H1 (cell line): ENCODE measurements at regions not wholly inside any gene's neighbourhood (a gene's known extent, or its start where the extent isn't known, plus 50 kb on each side); places are given as distances from the start of the nearest gene placed in this dataset.

Experiments used
- CTCF ChIA-PET: fragments of 300-600 bp; sonication (Branson Sonifier 250); formaldehyde crosslinking; loops from one replicate; lab custom pipeline; 2021; ENCODE audit not compliant: partially characterized antibody; lab: Charles Lee
- POLR2A ChIA-PET: fragments of 300-600 bp; sonication (Branson Sonifier 250); formaldehyde crosslinking; loops from one replicate; lab custom pipeline; 2021; ENCODE audit warnings: inconsistent platforms; ENCODE audit not compliant: partially characterized antibody; lab: Charles Lee
- DNase-seq, 2 experiments: peaks; one replicate each; pipeline versions ENCODE4 v3.0.0 to v3.0.0-alpha.2; 2010 to 2022; ENCODE audit warnings: low spot score in 2 of 2, low read depth in 1 of 2, mixed read lengths in 1 of 2
- FAIRE-seq: peaks from 2 replicates; lab custom pipeline; 2011; peaks lifted over from hg19 to GRCh38; lab: Jason Lieb, UNC
- H2AFZ ChIP-seq: 2 replicates; pipeline ENCODE4 v1.8.1; 2012; ENCODE audit warnings: low read length, inconsistent platforms
- H2AK5ac ChIP-seq: 2 replicates; pipeline ENCODE4 v1.6.1; 2013; ENCODE audit warnings: low read depth, low read length
- H2BK120ac ChIP-seq: replicated peaks from 2 replicates; pipeline ENCODE3; 2013; ENCODE audit warnings: low read depth, low read length, inconsistent platforms
- H2BK12ac ChIP-seq: 2 replicates; pipeline ENCODE4 v1.6.1; 2013; ENCODE audit warnings: low read depth, low read length
- H2BK15ac ChIP-seq: 2 replicates; pipeline ENCODE4 v1.6.1; 2013; ENCODE audit warnings: low read length
- H2BK20ac ChIP-seq: 2 replicates; pipeline ENCODE4 v1.6.1; 2013; ENCODE audit warnings: low read length
- H2BK5ac ChIP-seq: 2 replicates; pipeline ENCODE4 v1.6.1; 2013; ENCODE audit warnings: low read depth, low read length
- H3K14ac ChIP-seq: 2 replicates; pipeline ENCODE4 v1.6.1; 2013; ENCODE audit warnings: inconsistent platforms; ENCODE audit not compliant: insufficient read length
- H3K18ac ChIP-seq: 2 replicates; pipeline ENCODE4 v1.6.1; 2013; ENCODE audit warnings: low read length; ENCODE audit errors: extremely low read depth
- H3K23ac ChIP-seq: 2 replicates; pipeline ENCODE4 v1.6.1; 2013; ENCODE audit warnings: inconsistent platforms; ENCODE audit not compliant: insufficient read length
- H3K23me2 ChIP-seq: 2 replicates; pipeline ENCODE4 v1.6.1; 2013; ENCODE audit warnings: low read depth, low read length
- H3K27ac ChIP-seq: 2 replicates; pipeline ENCODE4 v1.6.1; 2011; ENCODE audit warnings: low read depth, low read length, inconsistent platforms
- H3K27me3 ChIP-seq, 4 experiments: replicated peaks in 1 of 4; 1 replicate in 1 of 4; 2 replicates in 3 of 4; pipeline versions ENCODE4 v1.6.1 to v1.8.1; 2011 to 2013; ENCODE audit warnings: low read length in 3 of 4, mild to moderate bottlenecking in 3 of 4, inconsistent platforms in 2 of 4, mixed read lengths in 2 of 4, moderate library complexity in 1 of 4; ENCODE audit not compliant: control insufficient read depth in 3 of 4, insufficient read depth in 3 of 4; ENCODE audit errors: extremely low read depth in 1 of 4
- H3K36me3 ChIP-seq, 4 experiments: 2 replicates each; pipeline versions ENCODE4 v1.6.1 to v1.8.1; 2011 to 2013; ENCODE audit warnings: mild to moderate bottlenecking in 4 of 4, low read length in 3 of 4, moderate library complexity in 2 of 4, control low read depth in 1 of 4, inconsistent platforms in 1 of 4; ENCODE audit not compliant: insufficient read depth in 4 of 4, control insufficient read depth in 2 of 4
- H3K4ac ChIP-seq: replicated peaks from 2 replicates; pipeline ENCODE3; 2013; ENCODE audit warnings: low read length, low read depth, mixed read lengths, inconsistent platforms; ENCODE audit not compliant: insufficient read length
- H3K4me1 ChIP-seq, 4 experiments: replicated peaks in 1 of 4; 1 replicate in 1 of 4; 2 replicates in 3 of 4; pipeline versions ENCODE4 v1.6.1 to v1.8.1; 2011 to 2013; ENCODE audit warnings: low read length in 3 of 4, inconsistent platforms in 2 of 4, mixed read lengths in 1 of 4; ENCODE audit not compliant: insufficient read depth in 4 of 4, control insufficient read depth in 3 of 4
- H3K4me2 ChIP-seq, 2 experiments: 2 replicates each; pipeline versions ENCODE4 v1.6.1 to v1.8.1; 2011 to 2013; ENCODE audit warnings: low read depth in 2 of 2, low read length in 2 of 2, control low read depth in 1 of 2, inconsistent platforms in 1 of 2, mild to moderate bottlenecking in 1 of 2; ENCODE audit not compliant: insufficient read depth in 1 of 2
- H3K4me3 ChIP-seq, 4 experiments: fragments of 200-600, 300-600 bp in 1 of 4; sonication (generic), shearing (Covaris generic), sonication (Bioruptor Twin) in 1 of 4; 2 replicates each; pipeline versions ENCODE4 v1.5.1 to v1.8.1; 2011 to 2016; ENCODE audit warnings: low read length in 4 of 4, low read depth in 3 of 4, control low read depth in 2 of 4, inconsistent platforms in 2 of 4, mild to moderate bottlenecking in 2 of 4, mixed read lengths in 1 of 4, moderate library complexity in 1 of 4; ENCODE audit not compliant: insufficient read depth in 2 of 4; ENCODE audit errors: extremely low read depth in 1 of 4
- H3K56ac ChIP-seq: replicated peaks from 2 replicates; pipeline ENCODE3; 2013; ENCODE audit warnings: low read depth, mild to moderate bottlenecking, mixed read lengths, low read length, inconsistent platforms; ENCODE audit not compliant: insufficient read length
- H3K79me1 ChIP-seq: 2 replicates; pipeline ENCODE4 v1.6.1; 2013; ENCODE audit warnings: low read depth, low read length, control low read depth
- H3K79me2 ChIP-seq, 2 experiments: 2 replicates each; pipeline versions ENCODE4 v1.6.1 to v1.8.1; 2012 to 2013; ENCODE audit warnings: low read length in 2 of 2, mild to moderate bottlenecking in 2 of 2, inconsistent platforms in 1 of 2; ENCODE audit not compliant: insufficient read depth in 2 of 2, control insufficient read depth in 1 of 2
- H3K9ac ChIP-seq, 4 experiments: replicated peaks in 1 of 4; 1 replicate in 1 of 4; 2 replicates in 3 of 4; pipeline versions ENCODE4 v1.6.1 to v1.8.1; 2011 to 2013; ENCODE audit warnings: low read depth in 3 of 4, low read length in 3 of 4, control low read depth in 2 of 4, mild to moderate bottlenecking in 2 of 4, moderate library complexity in 2 of 4, inconsistent platforms in 1 of 4; ENCODE audit errors: extremely low read depth in 1 of 4
- H3K9me3 ChIP-seq, 2 experiments: 2 replicates each; pipeline versions ENCODE4 v1.6.1 to v1.8.1; 2012 to 2013; ENCODE audit warnings: mild to moderate bottlenecking in 2 of 2, moderate library complexity in 2 of 2, control low read depth in 1 of 2, inconsistent platforms in 1 of 2, low read depth in 1 of 2, low read length in 1 of 2, mixed read lengths in 1 of 2; ENCODE audit not compliant: insufficient read depth in 2 of 2
- H4K20me1 ChIP-seq, 2 experiments: replicated peaks in 1 of 2; 2 replicates each; pipeline versions ENCODE3 to v1.8.1; 2011 to 2013; ENCODE audit warnings: inconsistent platforms in 2 of 2, low read length in 2 of 2, mild to moderate bottlenecking in 1 of 2; ENCODE audit not compliant: insufficient read depth in 2 of 2, control insufficient read depth in 1 of 2
- H4K5ac ChIP-seq: 2 replicates; pipeline ENCODE4 v1.6.1; 2013; ENCODE audit warnings: low read length, low read depth, mixed read lengths, inconsistent platforms; ENCODE audit not compliant: insufficient read length
- H4K8ac ChIP-seq: 2 replicates; pipeline ENCODE4 v1.8.0; 2013; ENCODE audit warnings: mild to moderate bottlenecking, moderate library complexity, low read length, inconsistent platforms; ENCODE audit not compliant: insufficient read depth; ENCODE audit errors: extremely low read depth
- H4K91ac ChIP-seq: replicated peaks from 2 replicates; pipeline ENCODE3; 2013; ENCODE audit warnings: low read length, mixed read lengths, inconsistent platforms; ENCODE audit not compliant: insufficient read length
- EGR1 ChIP-seq: IDR thresholded peaks from 2 replicates; pipeline ENCODE4 v1.6.1; 2011; ENCODE audit warnings: low read depth, low read length, borderline replicate concordance
- WGBS, 2 experiments: shearing (Covaris generic) in 1 of 2; methylation state at CpG; one replicate each; pipeline versions ENCODE4 v1.1.6 to v1.1.7; 2013 to 2015; ENCODE audit warnings: low lambda C conversion rate in 2 of 2, mixed read lengths in 2 of 2, inconsistent platforms in 1 of 2, low coverage in 1 of 2, missing lambda C conversion rate in 1 of 2; ENCODE audit not compliant: insufficient replicate concordance in 2 of 2, insufficient coverage in 1 of 2, insufficient read length in 1 of 2; ENCODE audit errors: extremely low coverage in 1 of 2, missing lambda C conversion rate in 1 of 2; 5-methylcytosine and 5-hydroxymethylcytosine counted together

GRCh38 chr10:9515922-9516321 lies 1461.4 kb downstream of the GATA3 start:
- Histone ChIP-seq H3K4me1 (peaks cover 0 to 3% (median 2%) of the 10 kb centered on the region in 4 experiments; a peak in 3 of 7 replicates), H4K91ac (no peak overlapping the region), H2BK15ac (no peak overlapping the region), H3K27me3 (no peaks in the 10 kb centered on the region), H4K8ac (no peak overlapping the region), H3K4me2 (no peak overlapping the region), H2AFZ (0 out of 2 replicates have a peak overlapping the region, but pooled peaks have one; percentile 56), H3K79me1 (no peaks in the 10 kb centered on the region), H3K79me2 (no peaks in the 10 kb centered on the region), H3K36me3 (0 out of 8 replicates have a peak, but pooled peaks cover 0 to 2% (median 0%) of the 10 kb centered on the region in 4 experiments), H3K23me2 (no peaks in the 10 kb centered on the region), H3K27ac (no peak overlapping the region), H2BK20ac (no peak overlapping the region), H2BK12ac (no peak overlapping the region; the same call in 1 of the 2 replicates), H3K9me3 (peaks cover 0 to 8% of the 10 kb centered on the region in 2 experiments; a peak in 1 of 4 replicates), H2AK5ac (no peak overlapping the region), H4K20me1 (no peaks in the 10 kb centered on the region), H3K56ac (no peak overlapping the region), H3K4me3 (no peak overlapping the region), H2BK5ac (no peak overlapping the region), H3K9ac (no peak overlapping the region), H3K4ac (no peak overlapping the region), H3K18ac (no peak overlapping the region), H2BK120ac (no peak overlapping the region), H3K14ac (no peak overlapping the region), H3K23ac (no peak overlapping the region), H4K5ac (no peak overlapping the region)
- CTCF ChIA-PET: interaction anchor here (0.9 kb wide), 1 partner anchor 11 kb away, joined by 3 read pairs; no protein-coding TSS in a partner anchor
- DNase-seq (no peak), FAIRE-seq (no peak)
- WGBS, 2 experiments: 77% methylated on average over 6 of the region's 6 CpGs; no CpG with 5 or more reads in 1 of the 2 experiments
- TF ChIP-seq EGR1: no peak
- POLR2A ChIA-PET: no interaction called here
